Nucleus accumbens (tissue), 56 donors: ENCODE measurements at regions not wholly inside any gene's neighbourhood (a gene's known extent, or its start where the extent isn't known, plus 50 kb on each side); places are given as distances from the start of the nearest gene placed in this dataset.

Source experiments
- DNase-seq, 56 donors: peaks; one replicate each; lab custom pipeline; 2025; lab: John Stamatoyannopoulos, UW

DNA sequence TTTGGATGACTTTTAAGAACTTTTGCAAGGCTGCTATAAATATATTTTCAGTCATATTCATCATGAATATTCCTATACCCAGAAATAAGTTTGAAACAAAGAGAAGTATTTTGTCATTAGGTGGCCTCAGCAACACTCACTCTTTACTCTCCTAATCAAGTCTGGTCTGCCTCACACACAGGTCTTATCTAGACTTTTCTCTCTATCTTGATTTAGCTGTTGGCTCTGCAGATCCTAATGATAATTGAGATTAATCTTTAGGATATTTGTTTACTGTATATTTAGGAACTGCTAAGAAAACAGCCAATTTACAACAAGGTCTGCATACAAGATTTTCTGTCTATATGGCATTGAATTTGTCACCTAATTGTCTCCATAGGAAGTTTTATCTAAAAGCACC lies 297.6 kb downstream of the PTEN start:
- no peak for DNase-seq

DNA sequence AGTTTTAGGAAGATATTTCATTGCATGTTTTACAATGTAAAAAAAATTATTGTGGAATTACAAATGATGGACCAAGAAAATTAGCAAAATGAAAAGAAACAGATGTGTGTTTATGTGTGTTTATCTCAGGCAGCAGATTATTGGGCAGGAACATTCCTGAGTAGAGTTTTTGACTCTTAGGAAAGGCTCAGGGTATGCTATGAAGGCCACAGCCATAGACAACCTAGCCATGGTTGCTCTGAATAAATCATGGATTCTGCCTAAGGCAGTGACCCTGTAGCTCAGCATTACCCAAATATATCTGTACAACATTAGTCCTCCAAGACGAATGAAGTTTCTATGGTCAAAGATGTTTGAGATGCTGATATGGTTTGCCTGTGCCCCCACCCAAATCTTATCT lies 298.3 kb downstream of the PTEN start:
- no peak for DNase-seq

- DNase-seq: no peak
These were observed 299.4 kb downstream of the PTEN start for GRCh38 chr10:88162852-88163251.

DNA sequence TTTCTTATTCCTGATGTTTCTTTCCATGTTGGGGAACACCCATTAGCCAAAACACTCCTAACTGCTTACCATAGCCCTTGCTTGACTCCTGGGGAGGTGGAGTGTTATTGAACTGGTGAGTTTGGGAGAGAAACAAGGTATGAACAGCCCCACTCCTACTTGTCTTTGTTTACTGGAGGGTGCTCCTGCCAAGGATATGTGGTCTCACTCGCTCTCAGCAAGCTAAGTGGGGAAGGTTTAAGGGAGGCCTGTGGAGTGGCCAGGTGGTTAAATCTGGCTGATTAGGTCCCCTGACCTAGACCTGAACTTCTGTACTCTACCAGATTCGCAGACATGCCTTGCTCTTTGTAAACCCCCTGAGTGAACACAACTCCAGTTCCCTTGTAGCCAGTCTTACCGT lies 300.1 kb downstream of the PTEN start:
- DNase-seq: no peak

GRCh38 chr10:88164471-88164870 lies 301.0 kb downstream of the PTEN start:
- DNase-seq: no peak

GRCh38 chr10:88165849-88166271 lies 302.4 kb downstream of the PTEN start:
- DNase-seq: peak in 2 of 56 donors; percentile 2 to 15

GRCh38 chr10:88168171-88169036 lies 305.0 kb downstream of the PTEN start:
- DNase-seq: no peak

DNA sequence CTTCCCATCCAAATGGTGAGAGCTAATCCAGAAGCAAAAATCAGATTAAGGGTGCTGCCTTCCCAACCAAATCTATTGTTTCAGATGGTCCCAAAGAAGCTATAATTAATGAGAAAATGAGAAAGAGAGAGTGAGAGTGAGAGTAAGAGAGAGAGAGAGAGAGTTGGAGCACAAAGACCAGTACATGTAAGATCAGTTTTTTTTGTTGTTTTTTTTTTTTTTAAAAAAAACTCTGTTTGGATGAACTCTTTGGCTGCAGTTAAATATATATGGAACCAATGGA lies 305.6 kb downstream of the PTEN start:
- DNase-seq: no peak

- no peak for DNase-seq
These were observed 307.2 kb downstream of the PTEN start for GRCh38 chr10:88170628-88171027.

DNA sequence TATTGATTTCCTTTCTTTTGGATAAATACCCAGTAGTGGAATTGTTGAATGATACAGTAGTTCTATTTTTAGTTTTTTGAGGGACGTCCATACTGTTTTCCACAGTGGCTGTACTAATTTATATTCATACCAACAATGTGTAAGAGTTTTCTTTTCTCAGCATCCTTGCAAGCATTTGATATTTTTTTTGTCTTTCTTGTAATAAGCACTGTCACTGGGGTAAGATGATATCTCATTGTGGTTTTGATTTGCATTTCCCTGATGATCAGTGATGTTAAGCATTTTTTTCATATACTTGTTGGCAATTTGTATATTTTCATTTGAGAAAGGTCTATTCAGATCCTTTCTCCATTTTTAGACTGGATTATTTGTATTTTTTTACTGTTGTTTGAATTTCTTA lies 308.7 kb downstream of the PTEN start:
- DNase-seq: no peak

DNA sequence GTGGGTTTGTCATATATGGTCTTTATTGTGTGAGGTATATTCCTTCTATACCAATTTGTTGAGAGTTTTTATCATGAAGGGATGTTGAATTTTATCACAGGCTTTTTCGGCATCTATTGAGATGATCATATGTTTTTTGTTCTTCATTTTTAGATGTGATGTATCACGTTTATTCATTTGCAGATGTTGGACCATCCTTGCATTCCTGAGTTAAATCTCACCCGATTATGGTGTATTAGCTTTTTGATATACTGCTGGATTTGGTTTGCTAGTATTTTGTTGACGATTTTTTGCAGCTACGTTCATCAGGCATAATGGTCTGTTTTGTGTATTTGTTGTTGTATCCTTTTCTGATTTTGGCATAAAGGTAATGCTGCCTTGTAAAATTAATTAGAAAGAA lies 311.0 kb downstream of the PTEN start:
- DNase-seq: no peak

- no peak for DNase-seq
These were observed 315.3 kb downstream of the PTEN start for GRCh38 chr10:88178758-88179157.

- DNase-seq: no peak
These were observed 316.4 kb downstream of the PTEN start for GRCh38 chr10:88179831-88180230.

- no peak for DNase-seq
These were observed 318.6 kb downstream of the PTEN start for GRCh38 chr10:88181902-88182600.

- no peak for DNase-seq
These were observed 319.1 kb downstream of the PTEN start for GRCh38 chr10:88182601-88182930.

DNA sequence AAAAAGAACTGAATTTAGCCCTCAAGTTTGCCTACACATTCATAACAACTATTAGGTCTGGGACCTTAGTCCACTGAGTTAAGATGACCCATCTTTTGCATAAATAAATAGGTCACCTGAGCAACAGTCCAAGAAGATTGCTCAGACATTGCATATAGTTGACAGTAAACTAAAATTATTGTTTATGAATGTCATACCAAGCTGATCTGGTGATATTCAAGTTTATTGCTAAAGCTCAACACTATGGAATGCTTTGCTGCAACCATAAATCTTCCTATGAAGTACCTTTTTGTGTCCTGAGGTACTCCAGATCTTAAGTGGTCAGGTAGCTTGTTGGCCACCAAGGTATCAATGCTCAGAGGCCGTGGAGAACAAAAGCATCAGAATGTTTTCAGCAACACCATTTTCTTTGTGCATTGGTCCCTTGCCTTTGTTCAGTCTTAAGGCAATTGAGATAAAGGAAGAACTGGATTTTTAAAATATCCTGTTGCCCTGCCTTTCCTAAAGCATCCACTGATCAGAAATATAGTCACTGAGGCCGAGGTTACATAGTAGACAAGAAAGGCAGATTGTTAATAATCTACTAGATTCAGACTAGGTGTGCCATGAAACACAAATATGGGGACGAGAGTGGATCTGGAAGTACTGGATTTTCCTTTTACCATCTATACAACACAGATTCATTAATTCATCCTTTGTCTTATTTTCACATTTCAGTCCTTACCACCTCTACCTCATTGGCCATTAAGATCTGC lies 321.3 kb downstream of the PTEN start:
- DNase-seq: no peak

DNA sequence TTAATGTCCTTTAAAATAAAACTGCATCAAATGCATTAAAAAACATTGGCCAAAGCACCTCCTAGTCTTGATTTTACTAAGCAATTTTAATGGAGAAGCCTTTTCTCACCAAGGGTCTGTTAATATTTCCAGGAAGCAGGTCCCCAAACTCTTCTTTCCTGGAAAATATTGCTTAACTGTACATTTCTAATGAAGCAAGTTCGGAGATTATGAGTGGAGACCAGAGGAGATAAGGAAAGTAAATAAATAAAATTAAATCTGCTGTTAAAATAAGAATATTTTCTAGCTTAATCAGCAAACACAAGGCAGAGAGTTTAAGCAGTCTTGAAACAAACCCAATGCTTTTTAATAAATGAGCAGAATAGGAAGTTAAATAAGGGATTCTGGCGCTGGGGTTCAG lies 322.4 kb downstream of the PTEN start:
- no peak for DNase-seq

DNA sequence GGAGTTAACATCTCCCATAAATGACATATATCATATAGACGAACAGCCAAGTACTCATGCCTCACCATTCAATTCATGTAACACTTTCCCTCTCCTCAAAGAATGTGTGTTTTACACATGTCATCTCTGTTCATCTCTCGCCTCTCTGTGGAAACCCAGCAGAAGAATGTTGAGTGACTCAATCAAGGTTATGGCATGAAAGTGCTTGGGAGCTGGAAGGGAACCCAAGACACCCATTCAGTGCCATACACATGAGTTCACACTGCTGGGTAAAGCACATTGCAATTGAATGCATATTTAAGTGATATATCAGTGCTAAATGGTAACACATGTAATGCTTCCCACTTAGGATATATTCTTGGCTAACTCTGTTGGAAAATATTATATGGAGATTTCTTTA lies 322.9 kb downstream of the PTEN start:
- no peak for DNase-seq

DNA sequence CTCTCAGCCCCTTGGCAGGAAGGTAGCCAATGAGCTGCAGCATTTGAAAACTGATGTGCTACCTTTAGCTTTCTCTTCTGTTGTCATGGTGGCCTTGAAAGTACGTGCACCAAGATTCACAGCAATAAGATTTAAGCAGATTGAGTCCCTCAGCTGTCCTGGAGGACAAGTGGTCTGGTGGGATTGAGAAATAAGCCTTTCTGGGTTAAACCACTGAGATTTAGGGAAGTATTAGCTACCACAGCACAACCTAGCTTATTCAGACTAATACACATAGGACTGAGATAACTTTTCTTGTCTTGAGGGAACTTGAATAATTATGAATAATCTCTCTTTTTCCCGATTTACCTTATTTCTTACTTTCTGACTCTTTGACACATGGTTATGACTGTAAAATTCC lies 324.0 kb downstream of the PTEN start:
- DNase-seq: no peak

GRCh38 chr10:88190123-88190522 lies 326.7 kb downstream of the PTEN start:
- no peak for DNase-seq

GRCh38 chr10:88190540-88191235 lies 327.3 kb downstream of the PTEN start:
- DNase-seq: peak in 2 of 56 donors; percentile 3 to 9
